ENCODE measurements at regions not wholly inside any gene's neighbourhood (a gene's known extent, or its start where the extent isn't known, plus 50 kb on each side); places are given as distances from the start of the nearest gene placed in this dataset.

DNA sequence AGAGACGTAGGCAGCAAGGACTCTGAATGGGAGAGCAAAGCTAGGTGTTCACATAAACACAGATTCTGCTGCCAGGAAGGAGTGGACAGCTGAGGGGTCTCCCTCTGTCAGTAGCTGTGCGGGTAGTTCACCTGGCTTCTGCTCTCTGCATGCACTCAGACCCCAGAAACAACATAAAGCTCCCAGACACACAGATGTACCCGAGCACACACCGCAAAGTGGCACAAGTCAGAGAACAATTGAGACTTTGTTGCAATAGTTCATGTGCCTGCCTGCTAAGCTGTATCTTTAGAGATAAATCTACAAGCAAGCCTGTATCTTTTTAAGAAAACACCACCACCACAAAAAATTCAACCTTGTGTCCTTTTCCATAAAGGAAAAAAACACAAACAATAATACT lies 420.0 kb upstream of the ST6GAL2 start:
- no peak for TF ChIP-seq EZH2phosphoT487 (IDR thresholded peaks at IDR 0.05; ENCODE audit: borderline replicate concordance, low read depth, low read length)
- TF ChIP-seq, protein P1, sequence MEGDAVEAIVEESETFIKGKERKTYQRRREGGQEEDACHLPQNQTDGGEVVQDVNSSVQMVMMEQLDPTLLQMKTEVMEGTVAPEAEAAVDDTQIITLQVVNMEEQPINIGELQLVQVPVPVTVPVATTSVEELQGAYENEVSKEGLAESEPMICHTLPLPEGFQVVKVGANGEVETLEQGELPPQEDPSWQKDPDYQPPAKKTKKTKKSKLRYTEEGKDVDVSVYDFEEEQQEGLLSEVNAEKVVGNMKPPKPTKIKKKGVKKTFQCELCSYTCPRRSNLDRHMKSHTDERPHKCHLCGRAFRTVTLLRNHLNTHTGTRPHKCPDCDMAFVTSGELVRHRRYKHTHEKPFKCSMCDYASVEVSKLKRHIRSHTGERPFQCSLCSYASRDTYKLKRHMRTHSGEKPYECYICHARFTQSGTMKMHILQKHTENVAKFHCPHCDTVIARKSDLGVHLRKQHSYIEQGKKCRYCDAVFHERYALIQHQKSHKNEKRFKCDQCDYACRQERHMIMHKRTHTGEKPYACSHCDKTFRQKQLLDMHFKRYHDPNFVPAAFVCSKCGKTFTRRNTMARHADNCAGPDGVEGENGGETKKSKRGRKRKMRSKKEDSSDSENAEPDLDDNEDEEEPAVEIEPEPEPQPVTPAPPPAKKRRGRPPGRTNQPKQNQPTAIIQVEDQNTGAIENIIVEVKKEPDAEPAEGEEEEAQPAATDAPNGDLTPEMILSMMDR (conservative IDR thresholded peaks at IDR 0.05; ENCODE audit: low read length), result no peak
